ENCODE measurements at regions not wholly inside any gene's neighbourhood (a gene's known extent, or its start where the extent isn't known, plus 50 kb on each side); places are given as distances from the start of the nearest gene placed in this dataset.

DNA sequence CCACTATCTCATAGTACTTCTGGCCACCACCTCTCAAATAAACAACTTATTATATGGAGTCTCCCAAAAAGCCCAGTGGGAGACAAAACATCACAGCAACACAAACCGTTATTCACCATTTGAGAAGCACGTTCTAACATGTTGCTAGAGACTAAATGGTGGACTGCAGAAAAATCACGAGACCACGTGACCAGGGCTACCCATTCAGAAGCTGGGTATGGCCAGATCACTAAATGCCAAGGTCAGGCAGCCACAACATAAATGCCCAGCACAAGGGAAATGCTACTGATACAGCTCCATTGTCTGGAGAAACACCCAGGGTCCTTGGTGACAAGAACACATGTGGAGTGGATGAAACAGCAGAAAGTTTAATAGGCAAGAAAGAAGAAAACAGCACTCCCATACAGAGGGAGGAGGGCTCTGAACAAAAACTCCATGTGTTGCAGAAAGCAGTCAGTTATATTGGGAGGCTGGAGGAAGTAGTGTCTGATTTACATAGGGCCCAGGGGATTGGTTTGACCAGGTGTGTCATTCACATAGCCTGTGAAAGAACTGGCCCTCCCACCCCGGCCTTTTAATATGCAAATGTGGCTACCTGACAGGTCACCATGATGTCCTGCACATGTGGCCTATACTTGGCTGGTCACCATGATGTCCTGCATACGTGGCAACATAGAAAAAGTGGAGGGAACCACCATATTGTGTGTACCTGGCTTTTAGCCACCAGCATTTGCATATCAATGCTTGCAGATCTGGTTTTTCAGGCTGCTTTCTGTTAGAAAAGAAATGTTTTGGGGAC is 97.2 kb downstream of the TRIM36 start:
- Histone ChIP-seq H3K9ac (ENCODE audit: low read depth in 1 of 2, low read length in 2 of 2) (no peak overlapping the region), H3K9me3 (ENCODE audit: control insufficient read depth in 2 of 2, low read length in 2 of 2) (no peaks in the 10 kb centered on the region), H3K27me3 (ENCODE audit: control insufficient read depth in 2 of 2, insufficient read depth in 2 of 2, low read length in 2 of 2) (no peaks in the 10 kb centered on the region), H3K4me3 (ENCODE audit: low read length in 2 of 2) (no peak overlapping the region), H3K4me1 (ENCODE audit: control insufficient read depth in 2 of 2, insufficient read depth in 2 of 2, low read length in 2 of 2) (no peaks in the 10 kb centered on the region), H3K36me3 (ENCODE audit: control insufficient read depth in 2 of 2, insufficient read depth in 2 of 2, low read length in 2 of 2) (no peaks in the 10 kb centered on the region), H3K27ac (ENCODE audit: low read depth in 2 of 2, low read length in 2 of 2) (no peak overlapping the region)

DNA sequence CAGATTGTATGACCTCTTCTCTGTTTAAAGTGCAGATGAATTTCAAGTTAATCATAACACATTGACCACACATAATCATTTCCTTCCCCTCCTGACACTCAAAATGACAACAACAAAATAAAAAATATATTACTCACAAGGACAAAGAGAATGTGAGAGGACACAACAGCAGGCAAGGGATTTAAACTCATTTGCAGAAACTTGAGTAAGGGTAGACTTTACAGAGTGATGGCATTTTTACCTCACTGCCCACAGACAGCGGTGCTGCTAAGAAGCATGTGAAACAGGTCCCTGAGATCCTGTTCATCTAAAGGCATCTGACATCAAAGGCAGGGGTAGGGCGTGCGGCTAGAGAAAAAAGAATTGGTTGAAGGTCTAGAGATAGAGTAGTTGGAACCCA is 99.0 kb downstream of the TRIM36 start:
- Histone ChIP-seq H3K4me1 (ENCODE audit: control insufficient read depth in 2 of 2, insufficient read depth in 2 of 2, low read length in 2 of 2) (no peaks in the 10 kb centered on the region), H3K9ac (ENCODE audit: low read depth in 1 of 2, low read length in 2 of 2) (no peak overlapping the region), H3K9me3 (ENCODE audit: control insufficient read depth in 2 of 2, low read length in 2 of 2) (no peaks in the 10 kb centered on the region), H3K36me3 (ENCODE audit: control insufficient read depth in 2 of 2, insufficient read depth in 2 of 2, low read length in 2 of 2) (no peaks in the 10 kb centered on the region), H3K4me3 (ENCODE audit: low read length in 2 of 2) (no peak overlapping the region), H3K27me3 (ENCODE audit: control insufficient read depth in 2 of 2, insufficient read depth in 2 of 2, low read length in 2 of 2) (no peaks in the 10 kb centered on the region), H3K27ac (ENCODE audit: low read depth in 2 of 2, low read length in 2 of 2) (no peak overlapping the region)

DNA sequence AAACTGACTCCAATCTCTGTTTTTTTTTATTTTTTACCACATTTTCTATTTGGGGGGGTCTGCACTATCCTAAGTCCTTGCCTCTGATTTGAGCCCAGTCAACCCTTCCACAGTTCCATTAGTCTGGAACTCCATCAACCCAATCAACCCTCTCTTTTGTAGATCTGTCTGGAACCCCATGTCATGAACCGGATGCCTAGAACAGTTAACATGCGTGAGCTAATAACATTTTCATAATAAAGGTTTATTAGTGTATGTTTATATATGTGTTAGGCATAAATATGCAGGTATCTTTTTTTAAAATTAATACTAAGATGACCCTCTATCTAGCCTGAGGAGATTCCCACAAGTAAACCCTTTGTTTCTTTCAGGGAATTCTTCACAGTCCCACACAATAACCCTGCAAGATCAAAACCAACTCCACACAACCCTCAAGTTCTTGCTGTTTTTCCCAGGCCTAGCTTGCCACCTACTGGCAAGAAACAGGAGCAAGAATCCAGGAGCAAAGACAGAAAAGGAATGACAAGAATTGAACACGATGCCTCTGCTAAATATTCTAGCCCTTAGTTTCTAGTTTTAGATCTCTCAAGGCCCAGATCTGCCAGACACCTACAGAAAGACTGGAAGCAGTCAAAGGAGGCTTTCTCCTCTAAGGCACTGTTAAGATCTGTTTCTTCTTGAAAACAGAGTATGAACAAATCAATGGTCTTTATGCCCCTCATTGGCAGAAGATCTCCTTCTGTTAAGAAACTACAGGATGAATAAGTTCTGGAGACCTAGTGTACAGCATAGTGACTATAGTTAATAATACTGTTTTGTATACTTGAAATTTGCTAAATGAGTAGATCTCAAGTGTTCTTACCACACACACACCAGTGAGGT is 100.4 kb downstream of the TRIM36 start:
- H3K27ac ChIP-seq (ENCODE audit: low read depth in 2 of 2, low read length in 2 of 2) = no peak overlapping the region
- H3K9ac ChIP-seq (ENCODE audit: low read depth in 1 of 2, low read length in 2 of 2) = no peak overlapping the region
- no peaks in the 10 kb centered on the region for H3K9me3 ChIP-seq (ENCODE audit: control insufficient read depth in 2 of 2, low read length in 2 of 2)
- no peaks in the 10 kb centered on the region for H3K36me3 ChIP-seq (ENCODE audit: control insufficient read depth in 2 of 2, insufficient read depth in 2 of 2, low read length in 2 of 2)
- H3K4me1 ChIP-seq (ENCODE audit: control insufficient read depth in 2 of 2, insufficient read depth in 2 of 2, low read length in 2 of 2) = no peaks in the 10 kb centered on the region
- H3K27me3 ChIP-seq (ENCODE audit: control insufficient read depth in 2 of 2, insufficient read depth in 2 of 2, low read length in 2 of 2) = no peaks in the 10 kb centered on the region
- H3K4me3 ChIP-seq (ENCODE audit: low read length in 2 of 2) = no peak overlapping the region

DNA sequence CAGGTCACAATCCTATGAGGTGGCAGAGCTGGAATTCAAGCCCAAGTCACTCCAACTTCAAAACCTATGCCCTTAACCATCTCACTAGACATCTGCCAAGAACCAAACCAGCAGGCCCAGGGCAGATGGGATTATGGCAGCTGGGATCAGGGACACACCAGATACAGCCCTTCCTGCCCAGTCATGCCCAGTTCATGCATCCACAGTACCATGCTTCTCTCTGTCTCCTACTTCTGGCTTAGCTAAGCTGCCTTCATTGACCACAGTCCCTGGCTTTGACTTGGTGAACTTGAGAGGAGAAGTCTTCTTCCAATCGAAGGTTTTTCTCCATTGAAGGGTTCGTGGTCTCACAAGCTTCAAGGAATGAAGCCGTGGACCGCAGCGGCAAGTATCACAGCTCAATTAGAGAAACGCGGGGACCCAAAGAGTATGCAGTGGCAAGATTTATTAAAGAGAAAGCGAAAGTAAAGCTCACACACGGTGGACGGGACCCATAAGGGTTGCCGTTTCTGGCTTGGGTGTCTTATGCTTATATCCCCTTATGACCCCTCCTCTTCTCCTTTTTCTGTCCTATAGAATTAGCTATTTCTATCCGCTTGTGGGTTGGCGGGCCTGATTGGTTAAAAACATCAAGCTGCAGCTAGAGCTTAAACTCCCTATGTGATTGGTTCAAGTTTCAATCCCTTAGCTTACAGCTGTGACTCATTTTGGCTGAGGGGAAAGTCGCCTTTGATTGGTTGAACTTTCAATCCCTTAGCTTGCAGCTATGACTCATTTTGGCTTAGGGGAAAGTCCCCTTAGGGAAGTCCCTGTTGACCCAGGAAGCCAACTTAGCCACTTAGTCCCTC is 101.2 kb downstream of the TRIM36 start:
- Histone ChIP-seq H3K27me3 (ENCODE audit: control insufficient read depth in 2 of 2, insufficient read depth in 2 of 2, low read length in 2 of 2) (no peaks in the 10 kb centered on the region), H3K27ac (ENCODE audit: low read depth in 2 of 2, low read length in 2 of 2) (no peak overlapping the region), H3K9ac (ENCODE audit: low read depth in 1 of 2, low read length in 2 of 2) (no peak overlapping the region), H3K9me3 (ENCODE audit: control insufficient read depth in 2 of 2, low read length in 2 of 2) (no peaks in the 10 kb centered on the region), H3K4me3 (ENCODE audit: low read length in 2 of 2) (no peak overlapping the region), H3K4me1 (ENCODE audit: control insufficient read depth in 2 of 2, insufficient read depth in 2 of 2, low read length in 2 of 2) (no peaks in the 10 kb centered on the region), H3K36me3 (ENCODE audit: control insufficient read depth in 2 of 2, insufficient read depth in 2 of 2, low read length in 2 of 2) (no peaks in the 10 kb centered on the region)

DNA sequence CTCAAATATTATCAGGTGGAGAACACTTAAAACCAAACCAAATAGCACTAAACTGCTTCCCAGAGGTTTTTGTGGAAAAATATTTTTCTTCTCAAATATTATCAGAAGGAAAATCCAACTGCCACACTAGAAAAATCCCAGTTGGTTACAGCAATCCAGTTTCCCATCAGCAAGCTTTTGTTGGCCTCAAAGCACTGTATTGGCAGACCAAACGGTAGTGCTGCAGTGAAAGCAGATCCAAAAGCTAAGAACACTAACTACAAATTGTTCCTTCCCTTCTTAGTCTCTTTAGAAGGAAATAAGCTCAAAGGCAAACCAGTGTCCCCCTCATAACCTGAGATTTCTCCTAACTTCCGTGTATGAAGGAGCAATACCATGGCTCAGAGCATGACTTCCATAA is 105.3 kb downstream of the TRIM36 start:
- Histone ChIP-seq H3K27ac (ENCODE audit: low read depth in 2 of 2, low read length in 2 of 2) (no peak overlapping the region), H3K9ac (ENCODE audit: low read depth in 1 of 2, low read length in 2 of 2) (no peak overlapping the region)

DNA sequence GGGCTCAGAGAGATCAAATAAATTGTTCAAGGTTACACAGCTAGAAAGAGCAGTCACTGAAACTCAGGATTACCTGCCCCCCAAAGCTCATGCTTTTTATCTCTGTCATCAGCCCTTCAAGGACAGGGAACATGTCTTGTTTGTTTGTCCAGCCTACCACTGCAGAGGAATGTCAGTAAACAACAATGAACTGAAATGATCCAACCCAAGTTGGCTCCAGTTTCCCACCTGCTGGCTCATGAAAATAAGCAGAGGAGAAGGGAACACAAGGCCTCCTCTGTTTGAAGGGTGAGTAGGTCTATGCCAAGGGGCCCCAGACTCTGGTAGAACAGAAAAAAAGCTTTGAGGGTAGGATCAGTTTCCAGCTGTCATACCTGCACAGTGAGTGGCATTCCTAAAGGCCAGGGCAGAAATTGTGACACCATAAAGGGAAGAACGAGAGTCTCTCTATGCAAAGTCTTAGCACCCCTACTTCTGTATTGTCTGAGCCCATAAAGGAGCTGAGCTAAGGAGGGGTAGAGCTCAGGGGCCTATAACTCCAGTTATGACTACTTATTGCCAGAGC is 115.2 kb downstream of the TRIM36 start:
- Histone ChIP-seq H3K9ac (ENCODE audit: low read depth in 1 of 2, low read length in 2 of 2) (no peak overlapping the region), H3K4me1 (ENCODE audit: control insufficient read depth in 2 of 2, insufficient read depth in 2 of 2, low read length in 2 of 2) (no peaks in the 10 kb centered on the region), H3K27me3 (ENCODE audit: control insufficient read depth in 2 of 2, insufficient read depth in 2 of 2, low read length in 2 of 2) (no peaks in the 10 kb centered on the region), H3K27ac (ENCODE audit: low read depth in 2 of 2, low read length in 2 of 2) (no peak overlapping the region), H3K4me3 (ENCODE audit: low read length in 2 of 2) (no peak overlapping the region), H3K36me3 (ENCODE audit: control insufficient read depth in 2 of 2, insufficient read depth in 2 of 2, low read length in 2 of 2) (no peaks in the 10 kb centered on the region), H3K9me3 (ENCODE audit: control insufficient read depth in 2 of 2, low read length in 2 of 2) (no peaks in the 10 kb centered on the region)

More for the DNA sequence above, 105.3 kb downstream of the TRIM36 start:
- no peaks in the 10 kb centered on the region for H3K4me1 ChIP-seq (ENCODE audit: control insufficient read depth in 2 of 2, insufficient read depth in 2 of 2, low read length in 2 of 2)
- no peak overlapping the region for H3K4me3 ChIP-seq (ENCODE audit: low read length in 2 of 2)
- H3K27me3 ChIP-seq (ENCODE audit: control insufficient read depth in 2 of 2, insufficient read depth in 2 of 2, low read length in 2 of 2) = no peaks in the 10 kb centered on the region
- no peaks in the 10 kb centered on the region for H3K36me3 ChIP-seq (ENCODE audit: control insufficient read depth in 2 of 2, insufficient read depth in 2 of 2, low read length in 2 of 2)
- no peaks in the 10 kb centered on the region for H3K9me3 ChIP-seq (ENCODE audit: control insufficient read depth in 2 of 2, low read length in 2 of 2)

DNA sequence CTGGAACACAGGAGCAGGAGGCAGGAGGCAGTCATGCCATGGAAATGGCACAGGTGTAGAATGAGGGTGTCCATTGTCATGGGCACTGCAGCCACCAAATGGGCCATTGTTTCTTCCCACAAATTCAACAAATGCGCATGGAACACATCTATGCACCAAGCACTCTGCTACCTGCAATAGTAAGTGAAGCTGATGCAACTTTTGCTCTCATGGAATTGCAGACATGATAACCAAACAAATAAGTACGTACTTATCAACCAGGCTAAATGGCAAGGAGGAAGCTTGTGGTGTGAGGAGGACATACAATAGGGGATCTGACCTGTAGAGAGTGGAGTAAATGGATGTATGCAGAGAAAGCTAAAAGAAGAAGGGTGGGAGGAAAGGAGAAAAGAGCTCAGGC is 116.8 kb downstream of the TRIM36 start:
- Histone ChIP-seq H3K27me3 (ENCODE audit: control insufficient read depth in 2 of 2, insufficient read depth in 2 of 2, low read length in 2 of 2) (no peaks in the 10 kb centered on the region), H3K4me1 (ENCODE audit: control insufficient read depth in 2 of 2, insufficient read depth in 2 of 2, low read length in 2 of 2) (no peaks in the 10 kb centered on the region), H3K36me3 (ENCODE audit: control insufficient read depth in 2 of 2, insufficient read depth in 2 of 2, low read length in 2 of 2) (no peaks in the 10 kb centered on the region), H3K4me3 (ENCODE audit: low read length in 2 of 2) (no peak overlapping the region), H3K27ac (ENCODE audit: low read depth in 2 of 2, low read length in 2 of 2) (no peak overlapping the region), H3K9ac (ENCODE audit: low read depth in 1 of 2, low read length in 2 of 2) (no peak overlapping the region), H3K9me3 (ENCODE audit: control insufficient read depth in 2 of 2, low read length in 2 of 2) (no peaks in the 10 kb centered on the region)

DNA sequence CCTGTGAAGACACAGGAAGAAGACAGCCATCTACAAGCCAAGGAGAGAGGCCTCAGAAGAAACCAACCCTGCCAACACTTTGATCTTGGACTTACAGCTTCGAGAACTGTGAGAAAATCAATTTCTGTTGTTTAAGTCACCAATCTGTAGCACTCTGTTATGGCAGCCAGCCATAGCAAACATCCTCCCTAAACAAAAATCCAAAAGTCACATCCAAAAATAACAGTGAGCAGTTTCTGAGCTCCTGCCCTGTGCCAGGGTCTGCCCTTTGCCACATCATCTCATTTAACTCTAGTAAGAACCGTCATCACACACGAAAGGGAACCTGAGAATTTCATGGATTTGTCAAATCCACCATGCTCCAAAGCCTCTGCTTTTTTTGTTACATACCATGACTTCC is 118.8 kb downstream of the TRIM36 start:
- H3K4me3 ChIP-seq (ENCODE audit: low read length in 2 of 2) = no peak overlapping the region

DNA sequence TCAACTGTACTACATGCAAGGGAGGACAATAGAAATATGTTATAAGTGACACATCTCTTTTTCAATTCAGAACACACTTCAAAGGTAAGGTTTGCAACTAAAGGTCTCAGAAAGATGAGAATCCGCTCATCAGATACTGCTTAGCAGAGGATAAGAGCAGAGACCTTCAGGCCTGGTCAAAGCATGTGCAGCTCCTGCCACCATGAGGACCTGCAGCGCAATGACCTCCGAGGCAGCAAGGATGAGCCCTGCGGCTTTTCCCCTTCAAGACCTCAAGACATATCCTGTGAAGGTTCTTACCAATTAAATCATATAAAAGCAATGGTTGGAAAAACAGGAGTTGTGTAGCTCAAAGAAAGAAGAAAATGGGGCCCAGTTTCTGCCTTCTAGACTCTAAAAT is 135.8 kb downstream of the TRIM36 start:
- Histone ChIP-seq H3K27ac (ENCODE audit: low read depth in 2 of 2, low read length in 2 of 2) (no peak overlapping the region), H3K27me3 (ENCODE audit: control insufficient read depth in 2 of 2, insufficient read depth in 2 of 2, low read length in 2 of 2) (peaks cover 0 to 3% of the 10 kb centered on the region in 2 donors), H3K36me3 (ENCODE audit: control insufficient read depth in 2 of 2, insufficient read depth in 2 of 2, low read length in 2 of 2) (no peaks in the 10 kb centered on the region), H3K9ac (ENCODE audit: low read depth in 1 of 2, low read length in 2 of 2) (no peak overlapping the region), H3K4me1 (ENCODE audit: control insufficient read depth in 2 of 2, insufficient read depth in 2 of 2, low read length in 2 of 2) (no peaks in the 10 kb centered on the region), H3K9me3 (ENCODE audit: control insufficient read depth in 2 of 2, low read length in 2 of 2) (no peaks in the 10 kb centered on the region), H3K4me3 (ENCODE audit: low read length in 2 of 2) (no peak overlapping the region)

More for the DNA sequence above, 118.8 kb downstream of the TRIM36 start:
- Histone ChIP-seq H3K9ac (ENCODE audit: low read depth in 1 of 2, low read length in 2 of 2) (no peak overlapping the region), H3K36me3 (ENCODE audit: control insufficient read depth in 2 of 2, insufficient read depth in 2 of 2, low read length in 2 of 2) (no peaks in the 10 kb centered on the region), H3K4me1 (ENCODE audit: control insufficient read depth in 2 of 2, insufficient read depth in 2 of 2, low read length in 2 of 2) (no peaks in the 10 kb centered on the region), H3K27ac (ENCODE audit: low read depth in 2 of 2, low read length in 2 of 2) (no peak overlapping the region), H3K9me3 (ENCODE audit: control insufficient read depth in 2 of 2, low read length in 2 of 2) (no peaks in the 10 kb centered on the region), H3K27me3 (ENCODE audit: control insufficient read depth in 2 of 2, insufficient read depth in 2 of 2, low read length in 2 of 2) (no peaks in the 10 kb centered on the region)
